ENCODE measurements at regions not wholly inside any gene's neighbourhood (a gene's known extent, or its start where the extent isn't known, plus 50 kb on each side); places are given as distances from the start of the nearest gene placed in this dataset.

DNA sequence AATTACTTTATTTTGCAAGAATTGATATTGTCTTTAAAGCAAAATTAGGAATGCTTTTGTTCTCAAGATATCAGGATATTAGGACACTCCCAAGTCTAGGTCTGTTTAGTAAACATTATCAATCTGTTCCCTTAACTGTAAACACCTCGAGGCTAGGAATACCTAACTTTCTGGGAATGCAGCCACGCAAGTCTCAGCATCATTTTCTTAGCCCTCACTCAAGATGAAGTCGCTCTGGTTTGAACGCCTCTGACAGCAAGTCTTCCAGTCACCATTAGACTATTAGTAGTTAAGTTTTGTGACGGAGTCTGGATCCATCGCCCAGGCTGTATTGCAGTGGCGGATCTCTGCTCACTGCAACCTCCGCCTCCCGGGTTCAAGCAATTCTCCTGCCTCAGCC lies 128.0 kb upstream of the MYO3A start:
- Mint-ChIP-seq H3K4me1 (peaks cover 2% of the 10 kb centered on the region), H3K36me3 (no peaks in the 10 kb centered on the region), H3K27me3 (ENCODE audit: low read depth) (peaks cover 15% of the 10 kb centered on the region), H3K27ac (no peak overlapping the region), H3K9me3 (no peaks in the 10 kb centered on the region), H3K4me3 (no peak overlapping the region)
- DNase-seq (ENCODE audit: low spot score in 2 of 2, unreplicated experiment in 2 of 2): no peak
- TF ChIP-seq, protein P1, sequence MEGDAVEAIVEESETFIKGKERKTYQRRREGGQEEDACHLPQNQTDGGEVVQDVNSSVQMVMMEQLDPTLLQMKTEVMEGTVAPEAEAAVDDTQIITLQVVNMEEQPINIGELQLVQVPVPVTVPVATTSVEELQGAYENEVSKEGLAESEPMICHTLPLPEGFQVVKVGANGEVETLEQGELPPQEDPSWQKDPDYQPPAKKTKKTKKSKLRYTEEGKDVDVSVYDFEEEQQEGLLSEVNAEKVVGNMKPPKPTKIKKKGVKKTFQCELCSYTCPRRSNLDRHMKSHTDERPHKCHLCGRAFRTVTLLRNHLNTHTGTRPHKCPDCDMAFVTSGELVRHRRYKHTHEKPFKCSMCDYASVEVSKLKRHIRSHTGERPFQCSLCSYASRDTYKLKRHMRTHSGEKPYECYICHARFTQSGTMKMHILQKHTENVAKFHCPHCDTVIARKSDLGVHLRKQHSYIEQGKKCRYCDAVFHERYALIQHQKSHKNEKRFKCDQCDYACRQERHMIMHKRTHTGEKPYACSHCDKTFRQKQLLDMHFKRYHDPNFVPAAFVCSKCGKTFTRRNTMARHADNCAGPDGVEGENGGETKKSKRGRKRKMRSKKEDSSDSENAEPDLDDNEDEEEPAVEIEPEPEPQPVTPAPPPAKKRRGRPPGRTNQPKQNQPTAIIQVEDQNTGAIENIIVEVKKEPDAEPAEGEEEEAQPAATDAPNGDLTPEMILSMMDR (IDR thresholded peaks at IDR 0.05; ENCODE audit: unreplicated experiment): no peak

DNA sequence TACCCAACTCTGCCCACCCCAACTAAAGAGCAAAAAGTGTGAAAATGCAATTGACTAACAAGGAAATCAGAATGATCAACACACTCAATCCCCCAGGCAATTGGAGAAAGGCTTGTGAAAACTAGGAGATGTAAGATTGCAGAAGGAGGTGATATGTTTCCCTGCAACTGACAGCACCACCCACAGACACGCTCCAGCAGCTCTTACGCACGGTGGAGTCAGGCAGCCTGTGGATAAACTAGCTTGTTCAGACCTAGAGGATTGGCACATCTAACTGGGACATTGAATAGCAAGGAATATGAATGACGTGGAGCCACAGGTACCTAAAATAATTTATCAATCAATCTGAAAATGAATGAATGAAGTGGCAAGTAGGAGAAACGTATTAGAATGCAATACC lies 125.7 kb upstream of the MYO3A start:
- Mint-ChIP-seq H3K9me3 (no peaks in the 10 kb centered on the region), H3K4me1 (peaks cover 7% of the 10 kb centered on the region), H3K4me3 (no peak overlapping the region), H3K27me3 (ENCODE audit: low read depth) (peaks cover 19% of the 10 kb centered on the region), H3K36me3 (no peaks in the 10 kb centered on the region), H3K27ac (no peak overlapping the region)
- no peak for DNase-seq (ENCODE audit: low spot score in 2 of 2, unreplicated experiment in 2 of 2)
- TF ChIP-seq, protein P1 (IDR thresholded peaks at IDR 0.05; ENCODE audit: unreplicated experiment): no peak

DNA sequence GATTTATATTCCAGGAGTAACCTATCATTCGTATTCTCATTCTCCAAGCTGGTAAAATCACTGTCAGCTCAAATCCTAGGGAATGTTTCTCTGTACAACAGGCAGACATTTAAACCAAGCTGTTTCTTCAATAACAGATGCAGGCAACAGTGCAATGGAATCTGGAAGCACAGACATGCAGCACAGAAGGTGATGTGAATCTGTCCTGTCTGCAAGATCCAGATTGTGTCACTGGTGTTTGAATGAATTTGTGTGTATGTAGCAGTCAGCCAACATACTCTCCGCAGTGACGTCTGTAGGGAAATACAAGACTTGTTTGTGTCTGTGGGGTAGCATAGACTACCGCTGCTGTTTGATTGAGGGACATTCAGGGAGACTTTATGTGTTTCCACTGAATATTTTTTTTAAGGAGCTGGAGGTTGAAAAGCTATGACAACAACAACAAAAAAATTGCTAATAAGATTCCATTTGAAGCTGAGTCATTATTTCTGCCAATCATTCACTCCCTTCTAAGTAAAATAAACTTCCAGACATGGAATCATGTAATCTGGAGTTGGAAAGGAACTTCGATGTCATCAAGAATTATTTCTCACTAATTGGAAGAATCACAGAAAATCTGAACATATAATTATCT lies 122.9 kb upstream of the MYO3A start:
- H3K27me3 Mint-ChIP-seq (ENCODE audit: low read depth): peaks cover 14% of the 10 kb centered on the region
- H3K9me3 Mint-ChIP-seq: no peaks in the 10 kb centered on the region
- H3K36me3 Mint-ChIP-seq: no peaks in the 10 kb centered on the region
- H3K4me3 Mint-ChIP-seq: no peak overlapping the region
- H3K4me1 Mint-ChIP-seq: peaks cover 19% of the 10 kb centered on the region
- no peak overlapping the region for H3K27ac Mint-ChIP-seq
- TF ChIP-seq, protein P1 (IDR thresholded peaks at IDR 0.05; ENCODE audit: unreplicated experiment): no peak
- DNase-seq (ENCODE audit: low spot score in 2 of 2, unreplicated experiment in 2 of 2): no peak

DNA sequence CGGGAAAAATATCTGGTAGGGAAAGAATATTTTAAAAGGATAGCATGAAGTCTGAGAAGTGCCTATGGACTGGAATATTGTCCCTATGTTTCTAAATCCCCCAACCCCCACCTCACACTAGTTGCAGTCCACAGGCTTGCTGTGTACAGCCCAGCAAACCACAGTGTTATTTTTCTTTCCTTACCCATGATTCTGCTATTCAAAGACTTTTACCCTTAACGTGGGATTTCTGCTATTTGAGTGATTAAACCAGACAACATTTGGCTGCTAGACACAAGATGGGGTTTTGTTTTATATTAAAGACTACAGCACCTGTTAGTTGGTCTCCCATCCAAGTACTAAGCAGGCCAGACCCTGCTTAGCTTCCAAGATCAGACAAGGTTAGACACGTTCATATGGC lies 120.5 kb upstream of the MYO3A start:
- no peak overlapping the region for H3K27ac Mint-ChIP-seq
- DNase-seq (ENCODE audit: low spot score in 2 of 2, unreplicated experiment in 2 of 2): no peak
- no peaks in the 10 kb centered on the region for H3K36me3 Mint-ChIP-seq
- no peak overlapping the region for H3K4me3 Mint-ChIP-seq
- no peaks in the 10 kb centered on the region for H3K9me3 Mint-ChIP-seq
- peaks cover 7% of the 10 kb centered on the region for H3K27me3 Mint-ChIP-seq (ENCODE audit: low read depth)
- TF ChIP-seq, protein P1 (IDR thresholded peaks at IDR 0.05; ENCODE audit: unreplicated experiment): no peak
- peaks cover 22% of the 10 kb centered on the region for H3K4me1 Mint-ChIP-seq

DNA sequence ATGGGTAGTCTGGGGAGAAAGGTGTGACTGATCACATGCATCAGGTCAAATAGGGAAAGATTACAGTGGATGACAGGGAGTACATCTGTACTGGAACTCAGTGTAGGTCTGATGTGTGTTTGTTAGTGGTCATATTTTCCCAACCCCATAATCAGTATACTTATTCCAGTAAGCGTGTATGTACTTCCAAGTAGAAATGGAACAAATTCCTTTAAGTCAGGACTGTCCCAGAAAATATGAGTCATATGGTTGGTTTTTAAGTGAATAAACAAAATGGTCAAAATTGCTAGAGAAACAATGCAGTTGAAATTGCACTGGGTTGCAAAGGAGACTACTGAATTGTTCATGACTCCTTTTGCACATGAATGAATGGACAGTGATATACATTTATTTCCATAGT lies 118.8 kb upstream of the MYO3A start:
- DNase-seq (ENCODE audit: low spot score in 2 of 2, unreplicated experiment in 2 of 2): no peak
- no peaks in the 10 kb centered on the region for H3K9me3 Mint-ChIP-seq
- H3K4me1 Mint-ChIP-seq: peaks cover 27% of the 10 kb centered on the region
- peaks cover 4% of the 10 kb centered on the region for H3K27me3 Mint-ChIP-seq (ENCODE audit: low read depth)
- H3K27ac Mint-ChIP-seq: no peak overlapping the region
- TF ChIP-seq, protein P1 (IDR thresholded peaks at IDR 0.05; ENCODE audit: unreplicated experiment): no peak
- no peak overlapping the region for H3K4me3 Mint-ChIP-seq
- H3K36me3 Mint-ChIP-seq: no peaks in the 10 kb centered on the region
